ENCODE measurements at regions not wholly inside any gene's neighbourhood (a gene's known extent, or its start where the extent isn't known, plus 50 kb on each side); places are given as distances from the start of the nearest gene placed in this dataset.

DNA sequence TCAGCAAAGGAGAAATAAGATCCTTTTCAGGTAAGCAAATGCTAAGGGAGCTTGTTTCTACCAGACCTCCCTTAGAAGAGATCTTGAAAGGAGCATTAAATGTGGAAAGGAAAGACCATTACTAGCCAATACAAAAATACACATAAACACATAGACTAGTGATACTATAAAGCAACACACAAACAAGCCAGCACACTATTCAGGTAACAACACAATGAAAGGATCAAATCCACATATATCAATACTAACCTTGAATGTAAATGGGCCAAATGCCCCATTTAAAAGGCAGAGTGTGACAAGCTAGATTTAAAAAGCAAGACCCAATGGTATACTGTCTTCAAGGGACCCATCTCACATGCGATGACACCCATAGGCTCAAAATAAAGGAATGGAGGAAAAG is 317.6 kb downstream of the TBL1XR1 start:
- Histone ChIP-seq H3K9ac (ENCODE audit: extremely low read depth, insufficient read length, low read length) (no peak overlapping the region), H3K23ac (ENCODE audit: insufficient read length, low read depth, low read length) (no peak overlapping the region), H2BK12ac (ENCODE audit: insufficient read length, low read depth, low read length) (no peak overlapping the region), H4K5ac (ENCODE audit: insufficient read length, low read depth, low read length) (no peak overlapping the region), H3K4ac (ENCODE audit: low read depth, low read length) (no peak overlapping the region), H3K14ac (ENCODE audit: insufficient read depth, low read length) (no peak overlapping the region), H3K18ac (ENCODE audit: insufficient read length, low read depth, low read length) (no peak overlapping the region), H3K56ac (ENCODE audit: insufficient read length, low read depth, low read length) (no peak overlapping the region), H3K27me3 (ENCODE audit: insufficient read depth, low read length) (no peaks in the 10 kb centered on the region), H3K27ac (ENCODE audit: insufficient read length, low read depth, low read length) (no peak overlapping the region), H3K4me2 (ENCODE audit: insufficient read depth, insufficient read length, low read length) (no peak overlapping the region), H3K23me2 (ENCODE audit: insufficient read length, low read depth, low read length, poor library complexity, severe bottlenecking) (no peaks in the 10 kb centered on the region), H4K20me1 (ENCODE audit: control insufficient read depth, insufficient read depth, insufficient read length) (no peaks in the 10 kb centered on the region), H2BK20ac (ENCODE audit: low read depth, low read length, poor library complexity, severe bottlenecking) (no peak overlapping the region), H3K9me3 (ENCODE audit: control insufficient read depth, low read depth, low read length) (no peaks in the 10 kb centered on the region), H4K8ac (replicated peaks; ENCODE audit: insufficient read length, low read depth, low read length) (no peak overlapping the region), H2AFZ (ENCODE audit: low read length) (no peak overlapping the region), H2BK15ac (ENCODE audit: low read depth, low read length) (no peak overlapping the region), H3K79me1 (ENCODE audit: insufficient read depth, low read depth, low read length, poor library complexity, severe bottlenecking) (no peaks in the 10 kb centered on the region), H4K91ac (ENCODE audit: insufficient read length, low read depth, low read length) (no peak overlapping the region), H3T11ph (ENCODE audit: low read length) (no peak overlapping the region), H2BK120ac (ENCODE audit: low read depth, low read length, poor library complexity, severe bottlenecking) (no peak overlapping the region), H3K4me1 (ENCODE audit: insufficient read depth, low read length) (no peaks in the 10 kb centered on the region), H2BK5ac (ENCODE audit: insufficient read length, low read length) (no peak overlapping the region), H3K79me2 (ENCODE audit: insufficient read depth, low read length) (no peaks in the 10 kb centered on the region), H2AK5ac (ENCODE audit: insufficient read length, low read length) (no peak overlapping the region)
- Mint-ChIP-seq H3K27ac (no peak overlapping the region), H3K27me3 (ENCODE audit: low read depth) (no peaks in the 10 kb centered on the region), H3K4me3 (no peak overlapping the region), H3K9me3 (peaks cover 13 to 16% of the 10 kb centered on the region in 2 experiments; a peak in 3 of 5 replicates), H3K4me1 (no peaks in the 10 kb centered on the region), H3K36me3 (ENCODE audit: insufficient read depth in 1 of 3, low read depth in 3 of 3) (peaks cover 0 to 8% (median 6%) of the 10 kb centered on the region in 3 experiments; a peak in 4 of 7 replicates)
- WGBS (ENCODE audit: extremely low coverage, insufficient read length, low lambda C conversion rate) = no CpG with 5 or more reads among the region's 1 CpG
- TF ChIP-seq, protein P1, sequence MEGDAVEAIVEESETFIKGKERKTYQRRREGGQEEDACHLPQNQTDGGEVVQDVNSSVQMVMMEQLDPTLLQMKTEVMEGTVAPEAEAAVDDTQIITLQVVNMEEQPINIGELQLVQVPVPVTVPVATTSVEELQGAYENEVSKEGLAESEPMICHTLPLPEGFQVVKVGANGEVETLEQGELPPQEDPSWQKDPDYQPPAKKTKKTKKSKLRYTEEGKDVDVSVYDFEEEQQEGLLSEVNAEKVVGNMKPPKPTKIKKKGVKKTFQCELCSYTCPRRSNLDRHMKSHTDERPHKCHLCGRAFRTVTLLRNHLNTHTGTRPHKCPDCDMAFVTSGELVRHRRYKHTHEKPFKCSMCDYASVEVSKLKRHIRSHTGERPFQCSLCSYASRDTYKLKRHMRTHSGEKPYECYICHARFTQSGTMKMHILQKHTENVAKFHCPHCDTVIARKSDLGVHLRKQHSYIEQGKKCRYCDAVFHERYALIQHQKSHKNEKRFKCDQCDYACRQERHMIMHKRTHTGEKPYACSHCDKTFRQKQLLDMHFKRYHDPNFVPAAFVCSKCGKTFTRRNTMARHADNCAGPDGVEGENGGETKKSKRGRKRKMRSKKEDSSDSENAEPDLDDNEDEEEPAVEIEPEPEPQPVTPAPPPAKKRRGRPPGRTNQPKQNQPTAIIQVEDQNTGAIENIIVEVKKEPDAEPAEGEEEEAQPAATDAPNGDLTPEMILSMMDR (conservative IDR thresholded peaks at IDR 0.05) = no peak
- no peak for DNase-seq

All from H9 (cell line).